ENCODE measurements at regions not wholly inside any gene's neighbourhood (a gene's known extent, or its start where the extent isn't known, plus 50 kb on each side); places are given as distances from the start of the nearest gene placed in this dataset.
A peak's percentile ranks its signal among the peaks of the same experiment; 100 is the strongest.

- TF ChIP-seq EZH2 (IDR thresholded peaks at IDR 0.05; ENCODE audit: insufficient read depth, low read length) = no peak
- no peak for TF ChIP-seq CTCF (IDR thresholded peaks at IDR 0.05; ENCODE audit: insufficient read depth, low read depth, low read length)
- H3K4me2 ChIP-seq (ENCODE audit: low read length) = no peak overlapping the region
- H3K36me3 Mint-ChIP-seq (ENCODE audit: low read depth, unreplicated experiment) = no peaks in the 10 kb centered on the region
- no peaks in the 10 kb centered on the region for H3K36me3 ChIP-seq (ENCODE audit: insufficient read depth, low read length)
- no peaks in the 10 kb centered on the region for H3K9me3 Mint-ChIP-seq (ENCODE audit: unreplicated experiment)
- no peaks in the 10 kb centered on the region for H3K27me3 Mint-ChIP-seq (ENCODE audit: low read depth, unreplicated experiment)
- H3K9ac ChIP-seq (ENCODE audit: low read length) = no peak overlapping the region
- H3K4me1 Mint-ChIP-seq (ENCODE audit: low read depth, unreplicated experiment) = peaks cover 4% of the 10 kb centered on the region
- no peaks in the 10 kb centered on the region for H3K27me3 ChIP-seq (ENCODE audit: insufficient read depth, low read length)
- no peaks in the 10 kb centered on the region for H4K20me1 ChIP-seq (ENCODE audit: insufficient read depth, low read length)
- H3K27ac ChIP-seq (ENCODE audit: low read depth, low read length) = no peak overlapping the region
- no peak overlapping the region for H3K4me3 Mint-ChIP-seq (ENCODE audit: unreplicated experiment)
- FAIRE-seq (no peak), DNase-seq (ENCODE audit: low read depth) (no peak)
- H3K4me1 ChIP-seq (ENCODE audit: insufficient read depth, low read length) = no peaks in the 10 kb centered on the region
- no peaks in the 10 kb centered on the region for H3K79me2 ChIP-seq (ENCODE audit: insufficient read depth, low read length)
- H3K9me3 ChIP-seq (ENCODE audit: insufficient read depth, low read depth, low read length) = no peaks in the 10 kb centered on the region
- no peak overlapping the region for H3K4me3 ChIP-seq (ENCODE audit: insufficient read depth, low read depth, low read length)
- no peak overlapping the region for H3K27ac Mint-ChIP-seq (ENCODE audit: unreplicated experiment)
- H2AFZ ChIP-seq (ENCODE audit: low read depth, low read length) = no peak overlapping the region
These were observed 2094.5 kb upstream of the TENM3 start for GRCh38 chr4:180148737-180149136.

- H3K36me3 ChIP-seq (ENCODE audit: insufficient read depth, low read length) = no peaks in the 10 kb centered on the region
- no peak overlapping the region for H2AFZ ChIP-seq (ENCODE audit: low read depth, low read length)
- Mint-ChIP-seq H3K36me3 (ENCODE audit: low read depth, unreplicated experiment) (no peaks in the 10 kb centered on the region), H3K4me3 (ENCODE audit: unreplicated experiment) (no peak overlapping the region), H3K9me3 (ENCODE audit: unreplicated experiment) (no peaks in the 10 kb centered on the region), H3K4me1 (ENCODE audit: low read depth, unreplicated experiment) (peaks cover 12% of the 10 kb centered on the region), H3K27ac (ENCODE audit: unreplicated experiment) (no peak overlapping the region), H3K27me3 (ENCODE audit: low read depth, unreplicated experiment) (no peaks in the 10 kb centered on the region)
- H3K4me2 ChIP-seq (ENCODE audit: low read length) = no peak overlapping the region
- no peaks in the 10 kb centered on the region for H3K27me3 ChIP-seq (ENCODE audit: insufficient read depth, low read length)
- no peaks in the 10 kb centered on the region for H3K4me1 ChIP-seq (ENCODE audit: insufficient read depth, low read length)
- no peaks in the 10 kb centered on the region for H4K20me1 ChIP-seq (ENCODE audit: insufficient read depth, low read length)
- TF ChIP-seq CTCF (IDR thresholded peaks at IDR 0.05; ENCODE audit: insufficient read depth, low read depth, low read length) (peak; percentile 49), EZH2 (IDR thresholded peaks at IDR 0.05; ENCODE audit: insufficient read depth, low read length) (no peak)
- no peak overlapping the region for H3K4me3 ChIP-seq (ENCODE audit: insufficient read depth, low read depth, low read length)
- no peak overlapping the region for H3K9ac ChIP-seq (ENCODE audit: low read length)
- DNase-seq (ENCODE audit: low read depth) (no peak), FAIRE-seq (no peak)
- no peaks in the 10 kb centered on the region for H3K79me2 ChIP-seq (ENCODE audit: insufficient read depth, low read length)
- H3K27ac ChIP-seq (ENCODE audit: low read depth, low read length) = no peak overlapping the region
- H3K9me3 ChIP-seq (ENCODE audit: insufficient read depth, low read depth, low read length) = no peaks in the 10 kb centered on the region
These were observed 2092.4 kb upstream of the TENM3 start for GRCh38 chr4:180150818-180151217.

GRCh38 chr4:180152831-180153230, 2090.4 kb upstream of the TENM3 start:
- Histone ChIP-seq H3K27ac (ENCODE audit: low read depth, low read length) (no peak overlapping the region), H3K9me3 (ENCODE audit: insufficient read depth, low read depth, low read length) (no peaks in the 10 kb centered on the region), H3K4me3 (ENCODE audit: insufficient read depth, low read depth, low read length) (no peak overlapping the region), H3K79me2 (ENCODE audit: insufficient read depth, low read length) (no peaks in the 10 kb centered on the region), H3K27me3 (ENCODE audit: insufficient read depth, low read length) (no peaks in the 10 kb centered on the region), H2AFZ (ENCODE audit: low read depth, low read length) (no peak overlapping the region), H3K4me1 (ENCODE audit: insufficient read depth, low read length) (no peaks in the 10 kb centered on the region), H3K4me2 (ENCODE audit: low read length) (no peak overlapping the region), H4K20me1 (ENCODE audit: insufficient read depth, low read length) (no peaks in the 10 kb centered on the region), H3K9ac (ENCODE audit: low read length) (no peak overlapping the region), H3K36me3 (ENCODE audit: insufficient read depth, low read length) (no peaks in the 10 kb centered on the region)
- no peaks in the 10 kb centered on the region for H3K27me3 Mint-ChIP-seq (ENCODE audit: low read depth, unreplicated experiment)
- TF ChIP-seq EZH2 (IDR thresholded peaks at IDR 0.05; ENCODE audit: insufficient read depth, low read length) (no peak), CTCF (IDR thresholded peaks at IDR 0.05; ENCODE audit: insufficient read depth, low read depth, low read length) (no peak)
- peaks cover 12% of the 10 kb centered on the region for H3K4me1 Mint-ChIP-seq (ENCODE audit: low read depth, unreplicated experiment)
- no peak for DNase-seq (ENCODE audit: low read depth)
- no peaks in the 10 kb centered on the region for H3K9me3 Mint-ChIP-seq (ENCODE audit: unreplicated experiment)
- no peak overlapping the region for H3K27ac Mint-ChIP-seq (ENCODE audit: unreplicated experiment)
- H3K4me3 Mint-ChIP-seq (ENCODE audit: unreplicated experiment) = no peak overlapping the region
- no peak for FAIRE-seq
- H3K36me3 Mint-ChIP-seq (ENCODE audit: low read depth, unreplicated experiment) = no peaks in the 10 kb centered on the region
